ENCODE measurements at regions not wholly inside any gene's neighbourhood (a gene's known extent, or its start where the extent isn't known, plus 50 kb on each side); places are given as distances from the start of the nearest gene placed in this dataset.
"Not testable (repeated sequence)": the region's sequence is repeated elsewhere in the genome, so short reads cannot be mapped to it uniquely, and the experiment has no call there.

- no peak for DNase-seq
Observed at GRCh38 chr9:113705306-113705927, 170.7 kb upstream of the ZNF618 start.

- no peak for DNase-seq
Observed at GRCh38 chr9:113705928-113706519, 170.1 kb upstream of the ZNF618 start.

- no peak for DNase-seq
Observed at GRCh38 chr9:113707953-113708695, 168.0 kb upstream of the ZNF618 start.

GRCh38 chr9:113708821-113709713 lies 167.0 kb upstream of the ZNF618 start:
- DNase-seq = no peak

GRCh38 chr9:113709721-113710120 lies 166.4 kb upstream of the ZNF618 start:
- DNase-seq = no peak

GRCh38 chr9:113711251-113711650 lies 164.9 kb upstream of the ZNF618 start:
- DNase-seq = no peak

- peak; percentile 27 for DNase-seq
Observed at GRCh38 chr9:113712053-113712452, 164.1 kb upstream of the ZNF618 start.

- peak; percentile 51 for DNase-seq
Observed at GRCh38 chr9:113715086-113715485, 161.0 kb upstream of the ZNF618 start.

GRCh38 chr9:113719919-113720318 lies 156.2 kb upstream of the ZNF618 start:
- DNase-seq = no peak

GRCh38 chr9:113720495-113720894 lies 155.6 kb upstream of the ZNF618 start:
- no peak for DNase-seq

- no peak for DNase-seq
Observed at GRCh38 chr9:113721856-113722255, 154.3 kb upstream of the ZNF618 start.

- DNase-seq = no peak
Observed at GRCh38 chr9:113724202-113724601, 151.9 kb upstream of the ZNF618 start.

GRCh38 chr9:113728989-113729388 lies 147.1 kb upstream of the ZNF618 start:
- no peak for DNase-seq

- no peak for DNase-seq
Observed at GRCh38 chr9:113734826-113735225, 141.3 kb upstream of the ZNF618 start.

GRCh38 chr9:113737517-113738271 lies 138.4 kb upstream of the ZNF618 start:
- peak; percentile 50 for DNase-seq

GRCh38 chr9:113738496-113738892 lies 137.6 kb upstream of the ZNF618 start:
- DNase-seq = no peak

- DNase-seq = peak; percentile 9
Observed at GRCh38 chr9:113738893-113739604, 137.1 kb upstream of the ZNF618 start.

- DNase-seq = not testable (repeated sequence)
Observed at GRCh38 chr9:113739605-113740507, 136.3 kb upstream of the ZNF618 start.

- DNase-seq = peak; percentile 93
Observed at GRCh38 chr9:113740508-113741500, 135.3 kb upstream of the ZNF618 start.

Data from fibroblast of skin of abdomen (primary cell).